HL-60 (cell line): ENCODE measurements at regions not wholly inside any gene's neighbourhood (a gene's known extent, or its start where the extent isn't known, plus 50 kb on each side); places are given as distances from the start of the nearest gene placed in this dataset.

Experiments used
- CTCF ChIP-seq: IDR thresholded peaks from one replicate; pipeline ENCODE4 v1.5.1; 2011; ENCODE audit warnings: low read length, control low read depth, inconsistent platforms; ENCODE audit not compliant: insufficient read depth
- GABPA ChIP-seq: IDR thresholded peaks from 2 replicates; pipeline ENCODE4 v1.6.1; 2012; ENCODE audit warnings: low read depth
- REST ChIP-seq: IDR thresholded peaks from 2 replicates; pipeline ENCODE4 v1.6.1; 2012; ENCODE audit warnings: low read depth; ENCODE audit not compliant: insufficient replicate concordance

- TF ChIP-seq CTCF (no peak), REST (no peak), GABPA (no peak)
Measured at GRCh38 chr6:45718871-45719270, 296.8 kb downstream of the CLIC5 start.
